Left ventricle myocardium inferior (tissue), 1 donor: ENCODE measurements at regions not wholly inside any gene's neighbourhood (a gene's known extent, or its start where the extent isn't known, plus 50 kb on each side); places are given as distances from the start of the nearest gene placed in this dataset.

Experiments used
- DNase-seq: peaks from one replicate; pipeline ENCODE4 v3.0.0-alpha.2; 2020
- H3K27ac ChIP-seq: fragments of 200-600 bp; replicated peaks from 2 replicates; pipeline ENCODE4 v1.8.0; 2021
- H3K27me3 ChIP-seq: fragments of 200-600 bp; 2 replicates; pipeline ENCODE4 v1.8.0; 2021; ENCODE audit warnings: low read depth
- H3K36me3 ChIP-seq: fragments of 200-600 bp; 2 replicates; pipeline ENCODE4 v1.8.0; 2021
- H3K4me1 ChIP-seq: fragments of 200-600 bp; 2 replicates; pipeline ENCODE4 v1.8.0; 2021
- H3K4me3 ChIP-seq: fragments of 200-600 bp; 2 replicates; pipeline ENCODE4 v1.8.0; 2021; ENCODE audit warnings: mild to moderate bottlenecking, moderate library complexity
- H3K9me3 ChIP-seq: fragments of 200-600 bp; replicated peaks from 2 replicates; pipeline ENCODE4 v1.8.0; 2021
- CTCF ChIP-seq: fragments of 200-600 bp; IDR thresholded peaks from 2 replicates; pipeline ENCODE4 v1.8.0; 2021; ENCODE audit warnings: antibody characterized with exemption, mild to moderate bottlenecking, borderline replicate concordance
- intact Hi-C: fragments of 100-400 bp; cut with micrococcal nuclease; formaldehyde crosslinking; loops from one replicate; pipeline ENCODE4 v1.11.0; 2022
- donor health status: DM: no; HTN: yes; CAD: no; lungs with severe emphysema.

DNA sequence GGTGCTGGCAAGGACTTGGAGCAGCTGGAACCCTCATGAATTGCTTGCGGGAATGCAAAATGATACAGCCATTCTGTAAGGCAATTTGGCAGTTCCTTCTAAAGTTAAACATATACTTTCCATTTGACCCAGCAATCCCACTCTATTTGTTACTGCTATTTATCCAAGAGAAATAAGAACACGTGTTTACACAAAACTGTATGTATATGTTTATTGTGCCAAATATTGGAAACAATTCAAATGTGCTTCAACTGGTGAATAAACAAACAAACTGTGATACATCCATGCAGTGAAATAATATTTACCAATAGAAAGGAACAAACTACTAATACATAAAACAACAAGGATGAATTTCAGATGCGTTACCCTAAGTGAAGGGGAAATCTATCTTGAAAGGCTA lies 60.0 kb upstream of the NTRK3 start:
- intact Hi-C loops, result no loop called here
- Histone ChIP-seq H3K9me3 (no peaks in the 10 kb centered on the region), H3K4me3 (no peak overlapping the region), H3K27ac (no peak overlapping the region), H3K36me3 (no peaks in the 10 kb centered on the region), H3K4me1 (no peaks in the 10 kb centered on the region), H3K27me3 (peaks cover 19% of the 10 kb centered on the region)
- no peak for DNase-seq
- TF ChIP-seq CTCF, result no peak

- TF ChIP-seq CTCF, result no peak
- no peaks in the 10 kb centered on the region for H3K36me3 ChIP-seq
- intact Hi-C loops, result no loop called here
- H3K27ac ChIP-seq, result no peak overlapping the region
- H3K9me3 ChIP-seq, result no peaks in the 10 kb centered on the region
- H3K4me3 ChIP-seq, result no peak overlapping the region
- peaks cover 11% of the 10 kb centered on the region for H3K27me3 ChIP-seq
- no peaks in the 10 kb centered on the region for H3K4me1 ChIP-seq
- no peak for DNase-seq
Observed at GRCh38 chr15:88315221-88315878, 58.8 kb upstream of the NTRK3 start.

DNA sequence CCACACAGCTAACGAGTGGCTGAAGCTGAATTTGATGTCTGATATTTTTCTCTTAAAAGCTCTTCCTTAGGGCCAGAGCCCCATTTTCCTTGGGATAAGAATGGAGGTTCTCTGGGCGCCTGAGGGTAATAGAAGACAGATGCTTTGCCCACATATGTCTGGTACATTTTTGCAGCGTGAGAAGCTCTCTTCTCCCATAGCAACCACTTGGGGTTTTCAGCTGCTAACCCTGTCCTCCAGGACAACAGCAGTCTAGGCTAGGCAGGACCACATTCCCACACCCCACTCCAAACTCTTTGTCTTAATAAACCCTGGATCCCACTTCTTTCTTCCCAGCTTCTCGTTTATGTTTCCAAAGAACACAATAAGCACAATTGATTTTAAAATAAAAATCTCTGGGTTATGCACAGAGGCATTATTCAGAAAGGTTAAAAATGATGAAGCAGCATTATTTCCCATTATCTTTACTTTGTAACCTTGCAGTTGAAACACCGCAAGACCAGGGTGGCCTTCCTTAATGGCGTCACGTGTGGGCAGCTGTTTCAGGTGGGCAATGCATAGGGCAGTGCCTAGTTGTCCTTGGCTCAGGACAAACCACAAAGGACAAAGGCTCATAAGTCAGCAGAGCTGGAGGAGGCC lies 56.5 kb upstream of the NTRK3 start:
- DNase-seq, result no peak
- intact Hi-C loops, result no loop called here
- TF ChIP-seq CTCF, result no peak
- Histone ChIP-seq H3K27me3 (peaks cover 17% of the 10 kb centered on the region), H3K36me3 (no peaks in the 10 kb centered on the region), H3K4me1 (no peaks in the 10 kb centered on the region), H3K27ac (no peak overlapping the region), H3K9me3 (no peaks in the 10 kb centered on the region), H3K4me3 (no peak overlapping the region)

GRCh38 chr15:88309363-88309762 lies 52.8 kb upstream of the NTRK3 start:
- no peak for TF ChIP-seq CTCF

GRCh38 chr15:88307344-88307743 lies 50.8 kb upstream of the NTRK3 start:
- H3K4me1 ChIP-seq, result no peaks in the 10 kb centered on the region
- H3K9me3 ChIP-seq, result no peaks in the 10 kb centered on the region
- no peak overlapping the region for H3K27ac ChIP-seq
- intact Hi-C loops, result no loop called here
- H3K27me3 ChIP-seq, result peaks cover 63% of the 10 kb centered on the region
- DNase-seq, result no peak
- H3K4me3 ChIP-seq, result no peak overlapping the region
- no peak for TF ChIP-seq CTCF
- H3K36me3 ChIP-seq, result no peaks in the 10 kb centered on the region

More at GRCh38 chr15:88309363-88309762, 52.8 kb upstream of the NTRK3 start:
- no peak overlapping the region for H3K27ac ChIP-seq
- no peak for DNase-seq
- no peaks in the 10 kb centered on the region for H3K36me3 ChIP-seq
- H3K4me1 ChIP-seq, result no peaks in the 10 kb centered on the region
- intact Hi-C loops, result no loop called here
- H3K27me3 ChIP-seq, result peaks cover 45% of the 10 kb centered on the region
- H3K9me3 ChIP-seq, result no peaks in the 10 kb centered on the region
- H3K4me3 ChIP-seq, result no peak overlapping the region
